Esophagus squamous epithelium (tissue), 4 donors: ENCODE measurements at regions not wholly inside any gene's neighbourhood (a gene's known extent, or its start where the extent isn't known, plus 50 kb on each side); places are given as distances from the start of the nearest gene placed in this dataset.

ENCODE experiments used
- CTCF ChIP-seq, 6 experiments: fragments of 450-650 bp in 4 of 6; fragments of 200-600 bp in 2 of 6; sonication (generic) in 2 of 6; IDR thresholded peaks; one replicate each; pipeline ENCODE4 v1.5.1; 2016 to 2019; ENCODE audit warnings: antibody characterized with exemption in 6 of 6, mild to moderate bottlenecking in 4 of 6, moderate library complexity in 4 of 6
- POLR2A ChIP-seq, 4 donors: fragments of 450-650 bp; IDR thresholded peaks; one replicate each; pipeline ENCODE4 v1.6.1; 2017; ENCODE audit warnings: antibody characterized with exemption in 4 of 4, mild to moderate bottlenecking in 4 of 4, moderate library complexity in 3 of 4

DNA sequence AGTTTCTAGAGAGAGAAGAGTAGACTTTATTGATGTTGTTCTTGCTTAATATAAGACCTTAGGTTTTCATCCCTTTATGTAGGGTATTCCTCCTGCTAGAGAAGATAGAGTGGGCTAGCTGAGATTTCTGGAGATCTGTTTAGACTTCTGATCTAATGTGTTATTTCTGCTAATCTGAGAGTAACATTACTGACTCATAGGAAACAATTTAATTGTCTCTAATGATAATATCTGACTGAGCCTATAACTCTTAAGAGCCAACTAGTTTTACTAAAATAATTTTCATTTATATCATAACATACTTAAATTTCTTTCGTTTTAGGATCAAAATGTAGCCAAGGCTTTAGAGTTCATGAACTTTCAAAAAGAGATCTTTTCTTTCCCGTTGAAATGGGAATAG, 618.7 kb upstream of the ZEB2 start:
- no peak for TF ChIP-seq POLR2A (IDR thresholded peaks at IDR 0.05)
- TF ChIP-seq CTCF (IDR thresholded peaks at IDR 0.05): no peak
